ENCODE measurements at regions not wholly inside any gene's neighbourhood (a gene's known extent, or its start where the extent isn't known, plus 50 kb on each side); places are given as distances from the start of the nearest gene placed in this dataset.

DNA sequence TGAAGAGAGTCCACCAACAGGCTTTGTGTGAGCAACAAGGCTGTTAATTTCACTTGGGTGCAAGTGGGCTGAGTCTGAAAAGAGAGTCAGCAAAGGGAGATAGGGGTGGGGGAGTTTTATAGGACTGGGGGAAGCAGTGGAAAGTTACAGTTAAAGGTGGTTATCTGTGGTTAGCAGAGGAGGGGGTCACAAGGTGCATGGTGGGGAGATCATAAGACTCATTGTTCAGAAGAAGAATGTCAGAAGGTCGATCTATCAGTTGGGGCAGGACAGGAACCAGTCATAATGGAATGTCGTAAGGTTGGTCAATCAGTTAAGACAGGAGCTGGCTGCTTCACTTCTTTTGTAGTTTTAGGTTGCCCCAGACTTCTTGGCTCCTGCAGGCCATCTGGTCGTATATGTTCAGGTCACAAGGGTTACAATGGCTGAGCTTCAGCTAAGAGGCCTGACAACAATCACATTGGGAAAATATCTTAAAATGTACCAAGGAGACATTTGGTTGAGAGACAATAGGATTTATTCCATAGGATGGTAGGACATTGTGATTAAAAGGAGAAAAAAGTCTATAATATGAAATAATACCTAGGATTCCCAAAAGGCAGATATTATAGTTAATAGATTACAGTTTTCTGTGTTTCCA lies 356.4 kb downstream of the ANKRD7 start:
- DNase-seq: no peak

DNA sequence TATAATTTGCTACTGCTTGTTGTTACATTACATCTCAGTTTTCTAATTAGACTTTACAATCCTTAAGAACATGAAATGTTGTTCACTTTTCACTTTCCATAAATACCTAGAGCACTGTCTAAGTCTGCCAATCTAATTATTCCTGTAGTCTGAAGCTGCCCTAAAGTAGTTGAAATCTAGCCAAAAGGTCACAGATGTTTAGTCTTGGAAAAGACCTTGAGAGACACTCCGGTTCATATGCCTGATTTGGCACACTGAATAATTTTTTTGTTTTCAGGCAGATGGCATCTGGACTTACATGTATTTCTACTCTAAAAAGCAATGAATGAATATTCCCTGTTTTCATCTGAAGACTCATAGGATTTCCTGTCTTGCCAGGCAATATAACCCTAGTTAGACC lies 359.1 kb downstream of the ANKRD7 start:
- DNase-seq: no peak

DNA sequence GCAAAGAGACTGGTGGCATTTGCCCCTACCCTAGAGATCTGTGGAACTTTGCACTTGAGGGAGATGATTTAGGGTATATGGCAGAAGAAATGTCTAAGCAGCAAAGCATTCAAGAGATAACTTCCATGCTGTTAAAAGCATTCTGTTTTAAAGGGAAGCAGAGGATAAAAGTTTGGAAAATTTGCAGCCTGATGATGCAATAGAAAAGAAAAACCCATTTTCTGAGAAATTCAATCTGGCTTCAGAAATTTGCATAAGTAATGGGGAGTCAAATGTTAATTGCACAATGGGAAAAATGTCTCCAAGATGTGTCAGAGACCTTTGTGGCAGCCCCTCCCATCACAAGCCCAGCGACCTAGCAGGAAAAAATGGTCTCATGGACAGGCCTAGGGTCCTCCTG lies 361.7 kb downstream of the ANKRD7 start:
- no peak for DNase-seq

DNA sequence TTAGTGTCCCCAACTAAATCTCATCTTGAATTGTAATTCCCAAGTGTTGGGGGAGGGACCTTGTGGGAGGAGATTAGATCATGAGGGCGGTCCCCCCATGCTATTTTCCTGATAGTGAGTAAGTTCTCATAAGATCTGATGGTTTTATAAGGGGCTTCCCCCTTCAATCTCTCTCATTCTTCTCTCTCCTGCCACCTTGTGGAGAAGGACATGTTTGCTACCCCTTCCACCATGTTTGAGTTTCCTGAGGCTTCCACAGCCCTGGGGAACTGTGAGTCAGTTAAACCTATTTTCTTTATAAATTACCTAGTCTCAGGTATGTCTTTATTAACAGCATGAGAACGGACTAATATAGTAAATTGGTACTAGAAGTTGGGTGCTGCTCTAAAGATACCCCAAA lies 365.6 kb downstream of the ANKRD7 start:
- no peak for DNase-seq

DNA sequence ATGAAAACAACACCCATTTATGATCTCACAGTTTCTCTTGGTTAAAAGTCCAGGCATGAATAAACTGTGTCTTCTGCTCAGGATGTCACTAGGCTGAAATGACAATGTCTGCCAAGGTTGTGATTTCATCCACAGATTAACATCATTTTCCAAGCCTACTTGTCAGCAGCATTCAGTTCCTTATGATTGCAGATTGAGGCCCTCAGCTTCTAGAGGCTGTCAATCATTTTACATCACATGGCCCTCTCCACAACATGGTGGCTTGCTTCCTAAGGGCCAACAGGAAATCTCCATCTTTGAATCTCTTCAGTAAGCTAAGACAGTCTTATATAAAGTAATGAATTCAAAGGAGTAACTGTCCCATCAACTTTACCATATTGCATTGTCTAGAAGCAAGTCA lies 377.6 kb downstream of the ANKRD7 start:
- DNase-seq: no peak

DNA sequence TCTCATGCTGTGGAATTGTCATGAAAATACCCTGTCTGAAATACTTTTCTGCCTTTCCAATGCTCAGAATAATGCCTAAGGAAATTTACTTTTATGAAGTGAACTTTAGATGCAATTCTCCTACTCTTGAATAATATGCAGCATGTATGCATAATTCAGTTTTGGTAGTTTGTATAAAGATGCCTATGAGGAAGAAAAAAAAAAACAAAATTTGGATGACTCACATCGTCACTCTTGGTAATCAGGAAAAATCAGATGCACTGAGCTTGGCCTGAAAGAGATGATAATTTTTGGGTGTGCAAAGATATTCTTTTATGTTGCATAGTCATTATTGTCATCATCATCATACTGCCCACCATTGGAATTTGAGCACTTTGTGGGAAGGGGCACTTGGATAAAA lies 382.1 kb downstream of the ANKRD7 start:
- DNase-seq: no peak

DNA sequence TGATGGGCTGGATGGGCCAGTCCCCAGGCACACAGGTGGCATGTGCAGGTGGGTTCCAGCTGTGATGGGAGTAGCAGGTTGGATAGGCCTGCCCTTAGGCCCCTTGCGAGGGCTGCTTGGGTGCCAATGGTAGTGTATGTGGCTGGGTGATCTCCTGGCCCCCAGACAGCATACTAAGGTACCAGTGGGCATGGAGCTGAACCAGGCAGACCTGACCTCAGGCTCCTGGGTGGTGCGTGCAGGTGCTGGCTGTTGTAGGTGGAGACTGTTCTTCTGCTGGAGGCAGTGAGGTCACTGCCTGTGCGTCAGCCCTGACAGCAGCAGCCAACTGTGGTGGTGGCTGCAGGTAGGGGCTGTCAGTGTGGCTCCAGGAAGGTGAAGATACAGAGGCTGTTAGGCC lies 384.7 kb downstream of the ANKRD7 start:
- no peak for DNase-seq

DNA sequence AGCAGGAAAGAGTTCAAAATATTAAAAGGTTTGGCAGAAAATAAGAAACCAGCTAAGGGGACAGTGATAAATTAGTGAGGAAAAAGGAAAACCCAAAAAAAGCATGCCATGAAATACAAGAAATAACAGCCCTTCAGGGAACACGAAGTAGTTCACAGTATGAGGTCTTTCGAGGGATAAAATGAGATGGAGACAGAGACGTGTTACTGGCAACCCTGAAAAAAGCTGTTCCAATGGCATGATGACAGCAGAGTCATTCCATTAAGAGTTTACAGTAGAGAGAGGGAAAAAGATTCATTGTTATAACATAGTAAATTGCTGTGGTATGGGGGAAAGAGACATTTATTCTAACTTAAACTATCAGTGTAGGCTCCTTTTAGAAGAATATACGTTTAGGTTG lies 391.2 kb downstream of the ANKRD7 start:
- no peak for DNase-seq

DNA sequence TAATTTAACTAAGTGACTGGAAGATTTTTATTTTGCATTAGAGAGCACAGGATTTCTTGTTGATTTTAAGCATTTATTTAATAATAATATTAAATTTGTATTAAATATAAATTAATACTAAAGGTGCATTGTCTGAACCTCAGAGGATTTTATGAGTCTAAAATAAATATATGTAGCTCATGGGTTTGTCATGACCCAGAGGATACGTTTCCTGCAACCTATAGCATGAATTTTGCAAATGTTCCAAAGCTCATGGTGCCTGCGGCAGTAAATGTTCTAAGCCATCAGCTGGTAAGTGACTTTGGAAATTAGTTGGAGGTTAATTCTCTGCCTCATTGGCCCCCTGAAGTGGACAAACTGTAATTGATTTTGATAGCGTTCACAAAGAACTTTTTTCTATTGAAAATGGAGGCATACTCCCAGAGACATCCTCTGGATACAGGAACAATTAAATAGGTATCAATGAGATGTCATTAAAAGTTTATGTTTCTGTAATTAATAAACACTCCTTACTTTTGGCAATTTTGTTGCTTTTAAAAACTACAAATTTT lies 397.4 kb downstream of the ANKRD7 start:
- DNase-seq: no peak

DNA sequence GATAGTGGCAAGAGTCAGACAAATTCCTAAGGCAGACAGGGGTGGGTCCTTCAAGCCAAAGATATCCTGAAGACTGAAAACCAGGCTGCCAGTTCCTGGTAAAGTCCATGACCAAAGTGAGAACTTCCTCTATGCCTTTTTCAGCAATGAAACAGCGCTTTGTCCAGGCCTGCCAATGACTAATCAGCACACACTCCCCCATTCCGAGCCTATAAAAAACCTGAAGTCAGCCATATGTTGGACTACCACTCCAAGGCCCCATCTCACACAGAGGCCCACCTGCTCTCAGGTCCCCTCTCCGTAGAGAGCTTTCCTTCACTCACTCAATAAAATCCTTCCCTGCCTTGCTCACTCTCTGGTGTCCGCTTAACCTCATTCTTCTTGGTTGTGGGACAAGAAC lies 402.2 kb downstream of the ANKRD7 start:
- no peak for DNase-seq

DNA sequence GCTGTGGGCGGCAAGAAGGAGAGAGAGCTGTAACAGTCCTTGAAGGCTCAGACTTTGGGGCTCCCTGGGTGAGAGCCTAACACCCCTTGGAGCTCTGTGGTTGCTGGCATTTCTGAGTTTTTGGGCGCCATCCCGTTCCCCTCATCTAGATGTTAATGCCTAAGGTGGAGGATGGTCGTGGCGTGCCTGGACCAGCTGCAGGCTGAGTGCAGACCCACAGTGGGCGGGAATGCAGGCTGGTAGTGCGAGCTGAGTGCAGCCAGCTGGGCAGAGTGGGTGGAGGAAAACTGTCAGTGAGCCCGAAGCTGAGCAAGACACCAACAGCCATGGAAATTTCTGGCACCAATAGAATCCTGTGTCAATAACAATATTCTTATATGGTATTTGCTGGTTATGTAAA lies 403.0 kb downstream of the ANKRD7 start:
- no peak for DNase-seq

DNA sequence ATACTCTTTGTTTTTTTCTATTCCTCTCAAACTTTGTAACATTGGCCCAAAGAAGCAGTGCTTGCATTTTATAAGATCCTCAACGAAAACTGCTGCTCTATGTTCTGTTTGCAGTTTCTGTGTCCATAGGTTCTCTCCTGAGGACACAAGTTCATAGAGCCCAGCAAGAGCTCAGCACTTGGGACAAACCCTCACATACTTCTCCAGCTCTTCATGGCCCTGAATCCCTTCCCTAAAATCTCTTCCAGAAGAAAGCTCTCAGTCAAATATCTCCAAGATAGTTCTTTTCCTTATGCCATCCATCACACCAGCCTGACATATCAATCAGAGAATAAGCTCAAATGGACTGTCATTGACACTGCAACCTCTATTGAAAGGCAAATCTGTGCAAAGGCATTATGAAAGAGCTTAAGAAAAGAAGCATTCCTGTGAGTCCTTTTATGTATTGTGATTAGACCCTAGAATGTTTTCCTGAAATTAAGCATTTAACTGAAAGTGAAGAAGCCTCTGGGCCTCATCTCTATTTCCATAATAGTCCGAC lies 405.5 kb downstream of the ANKRD7 start:
- DNase-seq: no peak

DNA sequence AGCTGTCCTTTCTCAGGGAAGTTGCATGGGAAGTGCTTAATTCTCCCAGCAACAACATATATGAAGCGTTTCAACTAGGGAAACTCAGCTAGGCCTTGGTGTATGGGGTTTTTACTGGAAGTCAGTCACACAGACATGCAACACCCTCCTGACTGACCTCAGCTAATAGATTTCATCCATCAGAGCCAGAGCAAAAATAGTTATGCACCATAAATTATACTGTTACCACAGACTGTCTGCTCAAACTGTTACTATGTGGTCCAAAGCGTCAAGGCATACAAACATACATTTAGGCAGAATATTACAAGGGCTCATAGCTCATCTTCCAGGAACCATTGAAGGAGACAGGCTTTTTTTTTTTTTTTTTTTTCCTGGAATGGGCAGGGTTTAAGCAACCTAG lies 417.9 kb downstream of the ANKRD7 start:
- DNase-seq: no peak

DNA sequence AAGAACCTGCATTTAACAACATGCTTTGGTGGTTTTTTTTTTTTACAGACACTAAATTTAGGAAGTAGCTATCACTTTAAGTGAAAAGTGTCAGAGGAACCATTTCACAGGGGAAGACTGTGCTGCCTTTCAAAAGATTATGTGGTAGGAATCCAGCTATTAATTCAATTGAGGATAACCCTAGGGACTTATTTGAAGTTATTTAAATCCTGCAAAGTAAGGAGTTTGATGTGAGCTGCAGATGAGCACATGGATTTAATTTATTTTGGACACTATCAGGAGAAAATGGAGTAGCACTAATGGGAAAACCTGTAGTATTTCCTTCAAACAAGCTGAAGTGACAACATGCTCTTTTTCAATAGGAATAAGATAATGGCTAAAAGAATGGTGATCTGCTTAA lies 419.8 kb downstream of the ANKRD7 start:
- no peak for DNase-seq

DNA sequence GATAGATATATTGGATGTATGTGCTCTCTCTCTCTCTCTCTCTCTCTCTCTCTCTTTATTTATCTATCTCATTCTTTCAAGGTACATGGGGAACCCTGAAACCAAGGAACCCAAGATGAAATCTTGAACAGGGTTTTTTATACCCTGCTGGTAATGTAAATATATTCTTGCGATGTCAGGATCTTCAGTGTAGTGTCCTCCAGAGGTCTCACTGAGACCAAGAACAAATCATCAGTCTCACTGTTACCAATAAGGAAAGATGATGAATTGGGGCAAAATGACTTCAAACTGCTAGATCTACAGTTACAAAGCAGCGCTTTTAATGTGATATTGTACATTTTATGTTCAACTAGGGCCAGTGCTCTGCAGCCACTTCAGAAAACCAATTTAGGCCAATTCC lies 423.5 kb downstream of the ANKRD7 start:
- DNase-seq: no peak

DNA sequence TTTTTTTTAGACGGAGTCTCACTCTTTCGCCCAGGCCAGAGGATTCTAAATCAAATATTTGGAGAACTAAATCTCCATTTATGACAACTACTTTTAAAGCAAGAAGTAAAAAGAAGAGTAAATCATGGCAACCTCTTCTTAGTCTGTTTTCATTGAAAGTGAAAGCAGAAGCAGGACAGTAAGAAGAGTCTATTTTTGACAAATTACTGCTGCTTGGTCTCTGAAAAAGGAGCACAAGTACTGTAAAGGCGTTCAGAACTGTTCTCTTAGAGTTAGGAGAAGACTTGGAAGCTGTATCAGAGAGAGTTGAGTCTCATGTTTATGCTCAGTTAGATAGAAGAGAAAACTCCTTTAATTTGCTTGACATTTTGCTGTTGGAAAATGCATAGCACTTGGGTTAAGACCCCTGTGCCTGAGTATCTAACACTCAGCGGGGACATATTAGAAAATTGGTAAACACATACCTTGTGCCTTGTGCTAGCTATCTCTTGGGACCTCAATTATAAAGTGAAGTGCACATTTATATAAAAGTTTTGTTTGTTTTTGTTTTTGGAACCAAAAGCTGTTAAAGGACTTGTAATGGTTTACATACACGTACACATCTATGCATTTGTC lies 433.0 kb downstream of the ANKRD7 start:
- no peak for DNase-seq

DNA sequence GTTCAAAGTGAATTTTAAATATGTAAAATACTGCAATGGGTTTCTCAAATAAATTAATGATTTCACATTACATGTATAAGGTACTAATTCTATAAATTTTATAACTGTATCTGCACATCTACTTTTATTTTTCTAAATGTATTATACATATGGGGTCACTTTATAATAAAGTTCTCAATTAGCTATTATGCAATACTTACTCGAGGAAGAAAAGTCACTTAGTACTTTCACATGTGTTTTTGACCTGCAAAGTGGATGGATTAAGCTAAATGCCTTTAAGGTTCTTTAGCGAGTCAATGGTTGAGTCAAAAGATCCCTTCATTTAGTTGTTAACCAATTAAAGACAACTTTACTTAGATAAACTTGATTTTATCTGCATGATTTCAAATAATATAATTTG lies 437.8 kb downstream of the ANKRD7 start:
- DNase-seq: no peak

DNA sequence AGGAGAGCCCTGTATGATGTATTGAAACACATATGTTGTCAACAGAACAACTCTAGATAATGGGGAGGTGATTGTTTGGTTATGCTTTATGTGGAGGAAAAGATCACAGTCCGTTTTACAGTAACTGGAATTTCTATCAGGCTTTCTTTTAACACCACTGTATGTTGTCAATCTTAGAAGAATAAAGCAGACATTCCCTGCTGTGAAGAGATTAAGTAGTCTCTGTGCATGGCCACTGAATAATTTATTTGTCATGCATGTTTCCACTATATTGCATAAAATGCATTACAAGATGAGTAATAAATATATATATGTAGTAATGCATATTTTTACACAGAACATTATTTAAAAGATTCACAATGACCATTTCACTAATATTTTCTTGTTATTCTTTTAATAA lies 440.0 kb downstream of the ANKRD7 start:
- DNase-seq: no peak

DNA sequence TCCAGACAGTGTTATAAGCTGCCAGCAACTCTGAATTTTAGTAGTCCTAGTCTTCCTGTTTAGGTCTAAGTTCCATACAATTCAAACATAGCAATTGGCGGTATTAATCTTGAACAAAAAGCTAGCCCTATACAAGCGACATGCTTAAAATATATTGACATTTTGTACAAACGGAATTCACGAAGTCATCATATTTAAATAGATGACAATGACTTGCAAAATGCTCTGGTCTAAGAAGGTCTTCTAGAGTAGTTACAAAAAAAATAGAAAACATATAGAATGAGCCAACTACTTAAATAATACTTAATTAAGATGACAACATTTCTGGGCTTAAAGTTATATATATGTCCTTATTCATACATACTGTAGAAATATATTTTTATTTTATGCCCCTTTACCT lies 446.6 kb downstream of the ANKRD7 start:
- DNase-seq: no peak

DNA sequence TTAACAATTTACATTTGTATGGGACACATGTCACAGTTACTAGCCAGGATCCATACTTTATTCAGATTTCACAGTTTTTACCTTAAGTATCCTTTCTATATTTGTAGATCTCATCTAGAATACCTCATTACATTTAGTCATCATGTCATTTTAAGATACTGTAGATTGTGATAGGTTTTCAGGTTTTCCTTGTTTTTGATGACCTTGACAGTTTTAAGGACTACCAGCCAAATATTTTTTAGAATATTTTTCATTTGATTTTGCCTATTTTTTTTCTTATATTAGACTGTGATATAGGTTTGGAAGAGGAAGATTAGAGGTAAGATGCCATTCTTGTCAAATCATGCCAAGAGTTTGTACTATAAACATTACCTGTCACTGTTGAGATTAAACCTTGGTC lies 460.3 kb downstream of the ANKRD7 start:
- DNase-seq: no peak

DNA sequence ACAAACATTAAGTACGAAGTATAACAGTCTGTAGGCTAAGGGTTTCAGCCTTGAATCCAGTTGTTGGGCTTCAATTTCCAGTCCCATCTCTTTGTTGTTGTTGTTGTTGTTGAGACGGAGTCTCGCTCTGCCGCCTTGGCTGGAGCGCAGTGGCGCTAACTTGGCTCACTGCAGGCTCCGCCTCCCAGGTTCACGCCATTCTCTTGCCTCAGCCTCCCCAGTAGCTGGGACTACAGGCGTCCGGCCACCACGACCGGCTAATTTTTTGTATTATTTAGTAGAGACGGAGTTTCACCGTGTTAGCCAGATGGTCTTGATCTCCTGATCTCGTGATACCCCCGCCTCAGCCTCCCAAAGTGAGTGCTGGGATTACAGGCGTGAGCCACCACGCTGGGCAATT lies 464.9 kb downstream of the ANKRD7 start:
- no peak for DNase-seq

DNA sequence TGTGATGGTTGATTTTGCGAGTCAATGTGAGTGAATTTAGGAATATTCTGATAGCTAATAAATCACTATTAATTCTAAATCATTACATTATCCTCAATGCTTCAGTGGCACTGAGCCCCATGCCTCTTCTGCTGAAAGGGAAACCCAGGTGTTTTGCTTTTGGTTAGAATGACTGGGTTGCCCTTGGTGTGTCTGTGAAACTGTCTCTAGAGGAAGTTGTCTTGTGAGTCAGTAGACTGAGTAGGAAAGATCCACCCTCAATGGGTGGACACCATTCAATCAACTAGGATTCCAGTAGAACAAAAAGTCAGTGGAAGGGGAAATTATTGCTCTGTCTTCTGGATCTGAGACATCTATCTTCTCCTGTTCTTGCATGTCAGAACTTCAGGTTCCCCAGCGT lies 472.4 kb downstream of the ANKRD7 start:
- DNase-seq: no peak

DNA sequence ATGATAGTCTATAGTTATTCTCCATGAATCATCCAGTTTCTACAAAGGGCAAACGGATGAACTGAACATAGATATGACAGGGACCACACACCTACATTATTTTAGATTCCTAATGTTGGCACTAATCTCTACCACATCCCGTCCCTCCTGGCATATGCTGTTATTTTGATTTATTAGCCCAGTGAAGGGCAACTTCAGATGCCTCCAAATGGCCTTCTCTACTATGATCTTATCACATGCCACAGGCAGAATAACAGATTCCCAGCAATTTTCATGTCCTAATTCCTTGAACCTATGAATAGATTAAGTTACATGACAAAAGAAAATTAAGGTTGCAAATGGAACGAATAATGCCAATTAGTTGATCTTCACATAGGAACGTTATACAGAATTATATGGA lies 474.7 kb downstream of the ANKRD7 start:
- no peak for DNase-seq

DNA sequence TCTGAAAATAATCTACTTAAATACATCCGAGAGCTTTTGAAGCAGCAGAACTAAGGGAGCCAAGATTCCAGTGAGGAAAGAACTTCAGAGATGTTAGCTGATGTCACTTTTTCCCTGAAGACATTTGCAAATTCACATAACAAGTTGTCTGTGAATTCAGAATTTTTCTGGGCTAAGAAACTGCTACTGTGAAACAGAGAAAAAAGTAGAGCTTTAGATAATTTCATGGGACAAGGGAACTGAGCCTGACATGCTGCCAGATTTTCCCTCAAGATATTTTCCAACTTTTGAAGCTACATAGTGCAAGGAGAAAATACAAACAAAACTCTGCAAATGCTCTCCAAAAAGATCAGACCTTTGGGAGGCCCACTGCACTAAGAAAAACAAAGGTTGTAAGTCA lies 484.2 kb downstream of the ANKRD7 start:
- no peak for DNase-seq

DNA sequence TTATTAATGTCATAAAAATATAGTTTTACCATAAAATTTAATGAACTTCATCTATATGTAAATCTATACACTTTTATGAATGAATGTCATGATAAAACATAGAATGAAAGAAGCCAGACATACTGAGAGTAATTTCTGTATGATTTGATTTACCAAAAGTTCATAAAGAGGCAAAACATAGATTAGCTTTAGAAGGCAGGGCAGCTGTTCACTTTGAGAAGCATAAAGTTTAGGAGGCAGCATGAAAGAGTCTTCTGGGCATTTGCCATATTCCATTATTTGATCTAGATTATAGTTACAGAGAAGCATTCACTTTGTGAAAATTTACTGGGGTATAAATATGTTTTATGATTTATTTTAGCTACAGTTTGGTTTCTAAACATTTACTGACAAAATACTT lies 487.2 kb downstream of the ANKRD7 start:
- no peak for DNase-seq

Measured in kidney glomerular epithelial cell (primary cell).